K562 (cell line): ENCODE measurements at regions not wholly inside any gene's neighbourhood (a gene's known extent, or its start where the extent isn't known, plus 50 kb on each side); places are given as distances from the start of the nearest gene placed in this dataset.

Source experiments
- DNMT1 ChIP-seq: fragments of 450-650 bp; IDR thresholded peaks from 2 replicates; pipeline ENCODE4 v1.6.1; 2016; ENCODE audit warnings: antibody characterized with exemption, mild to moderate bottlenecking
- FOS ChIP-seq: IDR thresholded peaks from 3 replicates; pipeline ENCODE4 v1.6.1; 2011; ENCODE audit not compliant: insufficient read length; ENCODE audit errors: extremely low read depth
- HNRNPL ChIP-seq: fragments of 200-400 bp; formaldehyde crosslinking; IDR thresholded peaks from 2 replicates; pipeline ENCODE4 v1.6.1; 2017; ENCODE audit warnings: low read depth, mild to moderate bottlenecking, low read length
- SRF ChIP-seq, 2 experiments: fragments of 250-450, 450-650 bp in 1 of 2; sonication (Bioruptor Pico) in 1 of 2; sonication (generic) in 1 of 2; formaldehyde crosslinking; IDR thresholded peaks; 2 replicates each; pipeline versions ENCODE4 v1.5.0 to v1.5.1; 2020 to 2022; ENCODE audit warnings: mild to moderate bottlenecking in 1 of 2, missing genetic modification reagents in 1 of 2
- TF ChIP-seq, protein P1 (sequence below), 2 experiments: fragments of 450-650 bp in 1 of 2; IDR thresholded peaks; 2 replicates each; pipeline ENCODE4 v1.6.1; 2011 to 2017; ENCODE audit warnings: low read depth in 2 of 2, antibody characterized with exemption in 1 of 2, borderline replicate concordance in 1 of 2, low read length in 1 of 2, mild to moderate bottlenecking in 1 of 2, mixed read lengths in 1 of 2; ENCODE audit not compliant: control insufficient read depth in 1 of 2
- TF ChIP-seq, protein P2 (sequence below): fragments of 450-650 bp; IDR thresholded peaks from 2 replicates; pipeline ENCODE4 v1.6.1; 2016; ENCODE audit warnings: mild to moderate bottlenecking, moderate library complexity
- TF ChIP-seq, protein P3 (sequence below): fragments of 200-400 bp; formaldehyde crosslinking; IDR thresholded peaks from 2 replicates; pipeline ENCODE4 v1.6.1; 2017; ENCODE audit warnings: mild to moderate bottlenecking, low read depth, low read length, moderate library complexity

DNA sequence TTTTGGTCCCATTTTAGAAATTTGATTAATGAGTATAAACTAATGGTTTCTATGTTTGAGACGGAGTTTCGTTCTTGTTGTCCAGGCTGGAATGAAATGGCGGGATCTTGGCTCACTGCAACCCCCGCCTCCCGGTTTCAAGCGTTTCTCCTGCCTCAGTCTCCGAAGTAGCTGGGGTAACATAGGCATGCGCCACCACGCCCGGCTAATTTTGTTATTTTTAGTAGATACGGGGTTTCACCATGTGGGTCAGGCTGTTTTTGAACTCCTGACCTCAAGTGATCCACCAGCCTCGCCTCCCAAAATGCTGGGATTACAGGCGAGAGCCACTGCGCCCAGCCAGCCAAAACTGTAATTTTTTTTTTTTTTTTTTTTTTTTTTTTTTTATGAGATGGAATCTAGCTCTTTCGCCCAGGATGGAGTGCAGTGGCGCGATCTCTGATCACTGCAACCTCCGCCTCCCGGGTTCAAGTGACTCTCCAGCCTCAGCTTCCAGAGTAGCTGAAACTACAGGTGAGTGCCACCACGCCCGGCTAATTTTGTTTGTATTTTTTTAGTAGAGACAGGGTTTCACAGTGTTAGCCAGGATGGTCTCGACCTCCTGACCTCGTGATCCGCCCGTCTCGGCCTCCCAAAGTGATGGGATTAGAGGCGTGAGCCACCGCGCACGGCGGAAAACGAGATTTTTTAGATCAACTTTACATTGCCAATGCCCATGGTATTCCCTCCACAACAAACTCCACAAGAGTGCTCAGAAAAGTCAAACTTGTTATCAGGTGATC lies 127.8 kb downstream of the HFE start (continued):
- TF ChIP-seq, protein P1, sequence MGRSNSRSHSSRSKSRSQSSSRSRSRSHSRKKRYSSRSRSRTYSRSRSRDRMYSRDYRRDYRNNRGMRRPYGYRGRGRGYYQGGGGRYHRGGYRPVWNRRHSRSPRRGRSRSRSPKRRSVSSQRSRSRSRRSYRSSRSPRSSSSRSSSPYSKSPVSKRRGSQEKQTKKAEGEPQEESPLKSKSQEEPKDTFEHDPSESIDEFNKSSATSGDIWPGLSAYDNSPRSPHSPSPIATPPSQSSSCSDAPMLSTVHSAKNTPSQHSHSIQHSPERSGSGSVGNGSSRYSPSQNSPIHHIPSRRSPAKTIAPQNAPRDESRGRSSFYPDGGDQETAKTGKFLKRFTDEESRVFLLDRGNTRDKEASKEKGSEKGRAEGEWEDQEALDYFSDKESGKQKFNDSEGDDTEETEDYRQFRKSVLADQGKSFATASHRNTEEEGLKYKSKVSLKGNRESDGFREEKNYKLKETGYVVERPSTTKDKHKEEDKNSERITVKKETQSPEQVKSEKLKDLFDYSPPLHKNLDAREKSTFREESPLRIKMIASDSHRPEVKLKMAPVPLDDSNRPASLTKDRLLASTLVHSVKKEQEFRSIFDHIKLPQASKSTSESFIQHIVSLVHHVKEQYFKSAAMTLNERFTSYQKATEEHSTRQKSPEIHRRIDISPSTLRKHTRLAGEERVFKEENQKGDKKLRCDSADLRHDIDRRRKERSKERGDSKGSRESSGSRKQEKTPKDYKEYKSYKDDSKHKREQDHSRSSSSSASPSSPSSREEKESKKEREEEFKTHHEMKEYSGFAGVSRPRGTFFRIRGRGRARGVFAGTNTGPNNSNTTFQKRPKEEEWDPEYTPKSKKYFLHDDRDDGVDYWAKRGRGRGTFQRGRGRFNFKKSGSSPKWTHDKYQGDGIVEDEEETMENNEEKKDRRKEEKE (IDR thresholded peaks at IDR 0.05; ENCODE audit: borderline replicate concordance in 1 of 2, control insufficient read depth in 1 of 2, low read depth in 2 of 2, low read length in 1 of 2): peak in 1 of 2 experiments; percentile 75; a peak in 2 of 4 replicates
- TF ChIP-seq, protein P2, sequence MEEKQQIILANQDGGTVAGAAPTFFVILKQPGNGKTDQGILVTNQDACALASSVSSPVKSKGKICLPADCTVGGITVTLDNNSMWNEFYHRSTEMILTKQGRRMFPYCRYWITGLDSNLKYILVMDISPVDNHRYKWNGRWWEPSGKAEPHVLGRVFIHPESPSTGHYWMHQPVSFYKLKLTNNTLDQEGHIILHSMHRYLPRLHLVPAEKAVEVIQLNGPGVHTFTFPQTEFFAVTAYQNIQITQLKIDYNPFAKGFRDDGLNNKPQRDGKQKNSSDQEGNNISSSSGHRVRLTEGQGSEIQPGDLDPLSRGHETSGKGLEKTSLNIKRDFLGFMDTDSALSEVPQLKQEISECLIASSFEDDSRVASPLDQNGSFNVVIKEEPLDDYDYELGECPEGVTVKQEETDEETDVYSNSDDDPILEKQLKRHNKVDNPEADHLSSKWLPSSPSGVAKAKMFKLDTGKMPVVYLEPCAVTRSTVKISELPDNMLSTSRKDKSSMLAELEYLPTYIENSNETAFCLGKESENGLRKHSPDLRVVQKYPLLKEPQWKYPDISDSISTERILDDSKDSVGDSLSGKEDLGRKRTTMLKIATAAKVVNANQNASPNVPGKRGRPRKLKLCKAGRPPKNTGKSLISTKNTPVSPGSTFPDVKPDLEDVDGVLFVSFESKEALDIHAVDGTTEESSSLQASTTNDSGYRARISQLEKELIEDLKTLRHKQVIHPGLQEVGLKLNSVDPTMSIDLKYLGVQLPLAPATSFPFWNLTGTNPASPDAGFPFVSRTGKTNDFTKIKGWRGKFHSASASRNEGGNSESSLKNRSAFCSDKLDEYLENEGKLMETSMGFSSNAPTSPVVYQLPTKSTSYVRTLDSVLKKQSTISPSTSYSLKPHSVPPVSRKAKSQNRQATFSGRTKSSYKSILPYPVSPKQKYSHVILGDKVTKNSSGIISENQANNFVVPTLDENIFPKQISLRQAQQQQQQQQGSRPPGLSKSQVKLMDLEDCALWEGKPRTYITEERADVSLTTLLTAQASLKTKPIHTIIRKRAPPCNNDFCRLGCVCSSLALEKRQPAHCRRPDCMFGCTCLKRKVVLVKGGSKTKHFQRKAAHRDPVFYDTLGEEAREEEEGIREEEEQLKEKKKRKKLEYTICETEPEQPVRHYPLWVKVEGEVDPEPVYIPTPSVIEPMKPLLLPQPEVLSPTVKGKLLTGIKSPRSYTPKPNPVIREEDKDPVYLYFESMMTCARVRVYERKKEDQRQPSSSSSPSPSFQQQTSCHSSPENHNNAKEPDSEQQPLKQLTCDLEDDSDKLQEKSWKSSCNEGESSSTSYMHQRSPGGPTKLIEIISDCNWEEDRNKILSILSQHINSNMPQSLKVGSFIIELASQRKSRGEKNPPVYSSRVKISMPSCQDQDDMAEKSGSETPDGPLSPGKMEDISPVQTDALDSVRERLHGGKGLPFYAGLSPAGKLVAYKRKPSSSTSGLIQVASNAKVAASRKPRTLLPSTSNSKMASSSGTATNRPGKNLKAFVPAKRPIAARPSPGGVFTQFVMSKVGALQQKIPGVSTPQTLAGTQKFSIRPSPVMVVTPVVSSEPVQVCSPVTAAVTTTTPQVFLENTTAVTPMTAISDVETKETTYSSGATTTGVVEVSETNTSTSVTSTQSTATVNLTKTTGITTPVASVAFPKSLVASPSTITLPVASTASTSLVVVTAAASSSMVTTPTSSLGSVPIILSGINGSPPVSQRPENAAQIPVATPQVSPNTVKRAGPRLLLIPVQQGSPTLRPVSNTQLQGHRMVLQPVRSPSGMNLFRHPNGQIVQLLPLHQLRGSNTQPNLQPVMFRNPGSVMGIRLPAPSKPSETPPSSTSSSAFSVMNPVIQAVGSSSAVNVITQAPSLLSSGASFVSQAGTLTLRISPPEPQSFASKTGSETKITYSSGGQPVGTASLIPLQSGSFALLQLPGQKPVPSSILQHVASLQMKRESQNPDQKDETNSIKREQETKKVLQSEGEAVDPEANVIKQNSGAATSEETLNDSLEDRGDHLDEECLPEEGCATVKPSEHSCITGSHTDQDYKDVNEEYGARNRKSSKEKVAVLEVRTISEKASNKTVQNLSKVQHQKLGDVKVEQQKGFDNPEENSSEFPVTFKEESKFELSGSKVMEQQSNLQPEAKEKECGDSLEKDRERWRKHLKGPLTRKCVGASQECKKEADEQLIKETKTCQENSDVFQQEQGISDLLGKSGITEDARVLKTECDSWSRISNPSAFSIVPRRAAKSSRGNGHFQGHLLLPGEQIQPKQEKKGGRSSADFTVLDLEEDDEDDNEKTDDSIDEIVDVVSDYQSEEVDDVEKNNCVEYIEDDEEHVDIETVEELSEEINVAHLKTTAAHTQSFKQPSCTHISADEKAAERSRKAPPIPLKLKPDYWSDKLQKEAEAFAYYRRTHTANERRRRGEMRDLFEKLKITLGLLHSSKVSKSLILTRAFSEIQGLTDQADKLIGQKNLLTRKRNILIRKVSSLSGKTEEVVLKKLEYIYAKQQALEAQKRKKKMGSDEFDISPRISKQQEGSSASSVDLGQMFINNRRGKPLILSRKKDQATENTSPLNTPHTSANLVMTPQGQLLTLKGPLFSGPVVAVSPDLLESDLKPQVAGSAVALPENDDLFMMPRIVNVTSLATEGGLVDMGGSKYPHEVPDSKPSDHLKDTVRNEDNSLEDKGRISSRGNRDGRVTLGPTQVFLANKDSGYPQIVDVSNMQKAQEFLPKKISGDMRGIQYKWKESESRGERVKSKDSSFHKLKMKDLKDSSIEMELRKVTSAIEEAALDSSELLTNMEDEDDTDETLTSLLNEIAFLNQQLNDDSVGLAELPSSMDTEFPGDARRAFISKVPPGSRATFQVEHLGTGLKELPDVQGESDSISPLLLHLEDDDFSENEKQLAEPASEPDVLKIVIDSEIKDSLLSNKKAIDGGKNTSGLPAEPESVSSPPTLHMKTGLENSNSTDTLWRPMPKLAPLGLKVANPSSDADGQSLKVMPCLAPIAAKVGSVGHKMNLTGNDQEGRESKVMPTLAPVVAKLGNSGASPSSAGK: peak; percentile 7; the same call in 1 of the 2 replicates
- TF ChIP-seq, protein P3, sequence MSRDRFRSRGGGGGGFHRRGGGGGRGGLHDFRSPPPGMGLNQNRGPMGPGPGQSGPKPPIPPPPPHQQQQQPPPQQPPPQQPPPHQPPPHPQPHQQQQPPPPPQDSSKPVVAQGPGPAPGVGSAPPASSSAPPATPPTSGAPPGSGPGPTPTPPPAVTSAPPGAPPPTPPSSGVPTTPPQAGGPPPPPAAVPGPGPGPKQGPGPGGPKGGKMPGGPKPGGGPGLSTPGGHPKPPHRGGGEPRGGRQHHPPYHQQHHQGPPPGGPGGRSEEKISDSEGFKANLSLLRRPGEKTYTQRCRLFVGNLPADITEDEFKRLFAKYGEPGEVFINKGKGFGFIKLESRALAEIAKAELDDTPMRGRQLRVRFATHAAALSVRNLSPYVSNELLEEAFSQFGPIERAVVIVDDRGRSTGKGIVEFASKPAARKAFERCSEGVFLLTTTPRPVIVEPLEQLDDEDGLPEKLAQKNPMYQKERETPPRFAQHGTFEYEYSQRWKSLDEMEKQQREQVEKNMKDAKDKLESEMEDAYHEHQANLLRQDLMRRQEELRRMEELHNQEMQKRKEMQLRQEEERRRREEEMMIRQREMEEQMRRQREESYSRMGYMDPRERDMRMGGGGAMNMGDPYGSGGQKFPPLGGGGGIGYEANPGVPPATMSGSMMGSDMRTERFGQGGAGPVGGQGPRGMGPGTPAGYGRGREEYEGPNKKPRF: 0 out of 2 replicates have a peak, but pooled peaks have one; percentile 29
- TF ChIP-seq FOS: no peak
- no peak for TF ChIP-seq DNMT1
- TF ChIP-seq HNRNPL: 0 out of 2 replicates have a peak, but pooled peaks have one; percentile 38
- TF ChIP-seq SRF (CRISPR knock-in tag; IDR thresholded peaks at IDR 0.05): peak; percentile 26 to 41; a peak in 1 of 4 replicates
